HepG2 (cell line): ENCODE measurements at regions not wholly inside any gene's neighbourhood (a gene's known extent, or its start where the extent isn't known, plus 50 kb on each side); places are given as distances from the start of the nearest gene placed in this dataset.
A peak's percentile ranks its signal among the peaks of the same experiment; 100 is the strongest.

Source experiments
- ATAC-seq: fragments of 200-7000 bp; cut with Tn5 transposase; 3 replicates; pipeline ENCODE4 v1.9.1; 2020; ENCODE audit warnings: mild to moderate bottlenecking, moderate library complexity
- BruUV-seq: library from RNA; stranded (reverse); fragments of 400-500 nt; replicated peaks from 2 replicates; lab custom pipeline; 2021; lab: Mats Ljungman, UMichigan
- CTCF ChIA-PET: fragments of 300-600 bp; formaldehyde crosslinking; extraction: SDS; loops from one replicate; lab custom pipeline; 2021; ENCODE audit warnings: low total read pairs, inconsistent platforms, low intra/inter-chr PET ratio; lab: Yijun Ruan, JAX
- POLR2A ChIA-PET: fragments of 350-600 bp; sonication (Branson Sonifier 250); formaldehyde crosslinking; loops from one replicate; lab custom pipeline; 2020; ENCODE audit warnings: antibody characterized with exemption, inconsistent platforms; lab: Yijun Ruan, JAX
- DNase-seq: peaks from one replicate; pipeline ENCODE4 v3.0.0-alpha.2; 2015; ENCODE audit warnings: low spot score
- FAIRE-seq: peaks from 3 replicates; lab custom pipeline; 2011; peaks lifted over from hg19 to GRCh38; lab: Jason Lieb, UNC
- H2AFZ ChIP-seq: one replicate; pipeline ENCODE4 v1.6.1; 2011; ENCODE audit warnings: low read length, inconsistent platforms
- H3K27ac ChIP-seq: fragments of 300-600 bp; 3 replicates; pipeline ENCODE4 v1.8.0; 2011; ENCODE audit warnings: mixed run types, mild to moderate bottlenecking, mixed read lengths, low read length, inconsistent platforms; ENCODE audit not compliant: insufficient read depth; ENCODE audit errors: extremely low read length
- H3K27me3 ChIP-seq, 2 experiments: fragments of 200-600 bp in 1 of 2; 2 replicates in 1 of 2; 3 replicates in 1 of 2; pipeline versions ENCODE4 v1.6.0 to v1.8.0; 2011; ENCODE audit warnings: low read length in 2 of 2, mild to moderate bottlenecking in 2 of 2, moderate library complexity in 2 of 2, inconsistent platforms in 1 of 2; ENCODE audit not compliant: insufficient read depth in 2 of 2, control insufficient read depth in 1 of 2
- H3K36me3 ChIP-seq, 2 experiments: fragments of 200-600 bp in 1 of 2; replicated peaks in 1 of 2; 2 replicates in 1 of 2; 3 replicates in 1 of 2; pipeline versions ENCODE4 v1.5.1 to v1.8.0; 2011; ENCODE audit warnings: low read length in 2 of 2, inconsistent platforms in 1 of 2; ENCODE audit not compliant: insufficient read depth in 2 of 2, control insufficient read depth in 1 of 2
- H3K4me1 ChIP-seq: 2 replicates; pipeline ENCODE4 v1.5.1; 2012; ENCODE audit warnings: low read length, inconsistent platforms; ENCODE audit not compliant: insufficient read depth
- H3K4me2 ChIP-seq: 2 replicates; pipeline ENCODE4 v1.6.0; 2011; ENCODE audit warnings: low read depth, low read length, inconsistent platforms
- H3K4me3 ChIP-seq, 3 experiments: fragments of 200-600 bp in 1 of 3; sonication (generic), shearing (Covaris generic) in 1 of 3; replicated peaks in 1 of 3; 2 replicates each; pipeline ENCODE4 v1.5.1; 2011 to 2016; ENCODE audit warnings: low read length in 3 of 3, inconsistent platforms in 2 of 3, low read depth in 2 of 3, mild to moderate bottlenecking in 2 of 3, control low read depth in 1 of 3, mixed read lengths in 1 of 3; ENCODE audit not compliant: insufficient read depth in 1 of 3
- H3K79me2 ChIP-seq: one replicate; pipeline ENCODE4 v1.6.1; 2011; ENCODE audit warnings: low read length, inconsistent platforms; ENCODE audit not compliant: insufficient read depth
- H3K9ac ChIP-seq: 2 replicates; pipeline ENCODE4 v1.6.0; 2011; ENCODE audit warnings: mild to moderate bottlenecking, low read depth, low read length, inconsistent platforms; ENCODE audit not compliant: insufficient read depth
- H3K9me3 ChIP-seq: 2 replicates; pipeline ENCODE4 v1.5.1; 2012; ENCODE audit warnings: mild to moderate bottlenecking, low read length
- H4K20me1 ChIP-seq: 2 replicates; pipeline ENCODE4 v1.6.0; 2011; ENCODE audit warnings: inconsistent platforms, mild to moderate bottlenecking, low read length, moderate library complexity; ENCODE audit not compliant: insufficient read depth
- CEBPB ChIP-seq: IDR thresholded peaks from 2 replicates; pipeline ENCODE4 v1.6.1; 2011; ENCODE audit warnings: low read depth, low read length, improper control_type of control experiment, borderline replicate concordance
- CEBPG ChIP-seq: IDR thresholded peaks from 2 replicates; pipeline ENCODE4 v1.6.1; 2016
- HNF1A ChIP-seq, 2 experiments: sonication (generic) in 1 of 2; formaldehyde crosslinking in 1 of 2; IDR thresholded peaks; 2 replicates each; pipeline versions ENCODE4 v1.4.0 to v1.6.1; 2016 to 2020; ENCODE audit warnings: borderline replicate concordance in 1 of 2, low read depth in 1 of 2, mild to moderate bottlenecking in 1 of 2, missing genetic modification reagents in 1 of 2
- KAT7 ChIP-seq: IDR thresholded peaks from 2 replicates; pipeline ENCODE4 v1.6.1; 2018; ENCODE audit warnings: borderline replicate concordance, missing compliant biosample characterization
- NFYB ChIP-seq: sonication (generic); formaldehyde crosslinking; IDR thresholded peaks from 2 replicates; pipeline ENCODE4 v1.4.0; 2020; ENCODE audit warnings: missing genetic modification reagents
- NFYC ChIP-seq: IDR thresholded peaks from 2 replicates; pipeline ENCODE4 v1.6.1; 2016; ENCODE audit warnings: missing genetic modification reagents, missing compliant biosample characterization
- PHF21A ChIP-seq: sonication (generic); formaldehyde crosslinking; IDR thresholded peaks from 2 replicates; pipeline ENCODE4 v1.5.0; 2020; ENCODE audit warnings: mild to moderate bottlenecking, missing genetic modification reagents
- PRDM4 ChIP-seq: sonication (generic); formaldehyde crosslinking; IDR thresholded peaks from 2 replicates; pipeline ENCODE4 v1.9.0; 2021; ENCODE audit warnings: missing genetic modification reagents, borderline replicate concordance
- RFX1 ChIP-seq: fragments of 450-650 bp; IDR thresholded peaks from 2 replicates; pipeline ENCODE4 v1.6.1; 2017
- TBP ChIP-seq: sonication (generic); formaldehyde crosslinking; IDR thresholded peaks from 2 replicates; pipeline ENCODE4 v1.5.0; 2020; ENCODE audit warnings: missing genetic modification reagents
- TCF7L2 ChIP-seq: IDR thresholded peaks from 2 replicates; pipeline ENCODE4 v1.6.1; 2011; ENCODE audit warnings: mild to moderate bottlenecking, low read depth, low read length, moderate library complexity
- TRIM24 ChIP-seq: sonication (generic); formaldehyde crosslinking; IDR thresholded peaks from 2 replicates; pipeline ENCODE4 v1.8.0; 2022; ENCODE audit warnings: mild to moderate bottlenecking, missing genetic modification reagents
- YEATS2 ChIP-seq: sonication (generic); formaldehyde crosslinking; IDR thresholded peaks from 2 replicates; pipeline ENCODE4 v1.4.0; 2020; ENCODE audit warnings: missing genetic modification reagents, borderline replicate concordance
- ZNF552 ChIP-seq: sonication (generic); formaldehyde crosslinking; IDR thresholded peaks from 2 replicates; pipeline ENCODE4 v1.9.0; 2022; ENCODE audit warnings: missing genetic modification reagents, mild to moderate bottlenecking, borderline replicate concordance
- ZNF761 ChIP-seq: sonication (generic); formaldehyde crosslinking; conservative IDR thresholded peaks from 2 replicates; pipeline ENCODE4 v1.4.0; 2020; ENCODE audit warnings: mild to moderate bottlenecking, missing genetic modification reagents
- WGBS: methylation state at CpG from one replicate; pipeline ENCODE4 v1.1.6; 2017; ENCODE audit warnings: low lambda C conversion rate; 5-methylcytosine and 5-hydroxymethylcytosine counted together
- in situ Hi-C: cut with HindIII; loops from 2 replicates; pipeline ENCODE4 v1.10.0; 2017; ENCODE audit warnings: low pct_unique_long_range_greater_than_20kb; ENCODE audit not compliant: extremely low pct_ligation_motif_present
- intact Hi-C: fragments of 100-400 bp; cut with micrococcal nuclease; formaldehyde crosslinking; loops from one replicate; pipeline ENCODE4 v1.10.0; 2022; ENCODE audit not compliant: unreplicated experiment
- TF ChIP-seq, protein P1 (sequence below): IDR thresholded peaks from 2 replicates; pipeline ENCODE4 v1.6.1; 2012; ENCODE audit warnings: low read depth, low read length, improper control_type of control experiment

DNA sequence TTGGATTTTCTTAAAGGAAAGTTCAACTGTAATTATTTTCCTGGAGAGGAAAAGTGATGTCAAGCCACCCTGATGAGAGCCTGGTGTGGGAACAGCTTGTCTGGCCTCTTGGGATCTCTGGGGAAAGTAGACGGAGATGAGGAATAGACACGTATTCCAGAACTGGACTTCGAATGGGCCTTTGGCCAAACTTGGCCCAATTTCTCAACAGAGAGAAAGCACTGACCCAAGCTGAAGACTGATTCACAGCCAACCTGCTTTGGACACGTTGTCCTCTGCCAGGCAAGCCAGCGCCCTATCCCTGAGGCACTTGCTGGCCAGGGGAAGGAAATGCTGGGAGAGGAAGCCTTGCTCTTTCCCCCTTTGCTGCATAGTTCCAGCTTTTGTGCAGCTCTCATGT is 70.8 kb upstream of the CTAGE1 start (continued):
- TF ChIP-seq PRDM4 = no peak
- TF ChIP-seq ZNF552 (CRISPR knock-in tag) = no peak
- no peak for TF ChIP-seq YEATS2 (CRISPR knock-in tag)
- no peak for TF ChIP-seq ZNF761 (CRISPR knock-in tag)
- TF ChIP-seq TBP (CRISPR knock-in tag) = no peak
- TF ChIP-seq KAT7 (CRISPR knock-in tag) = no peak
- no peak for TF ChIP-seq TRIM24
- no peak for TF ChIP-seq PHF21A (CRISPR knock-in tag)

- DNase-seq (peak; percentile 63), FAIRE-seq (peak; percentile 37), ATAC-seq (peak; percentile 91)
- BruUV-seq = no TSS peak
- H3K4me2 ChIP-seq = peak overlapping the region; percentile 57
- no peaks in the 10 kb centered on the region for H4K20me1 ChIP-seq
- H3K79me2 ChIP-seq = no peaks in the 10 kb centered on the region
- H2AFZ ChIP-seq = no peak overlapping the region
- no peak overlapping the region; a peak in 1 of 6 replicates for H3K4me3 ChIP-seq
- H3K9ac ChIP-seq = no peak overlapping the region
- peak overlapping the region; percentile 71 for H3K27ac ChIP-seq
- intact Hi-C loops (loop anchor here (5.0 kb wide), 1 partner anchor 73 kb away; no protein-coding TSS in a partner anchor), in situ Hi-C loops (no loop called here)
- H3K4me1 ChIP-seq = peaks cover 40% of the 10 kb centered on the region
- ChIA-PET CTCF (no interaction called here), POLR2A (no interaction called here)
- no peaks in the 10 kb centered on the region for H3K27me3 ChIP-seq
- H3K36me3 ChIP-seq = no peaks in the 10 kb centered on the region
- WGBS = 0% methylated on average over 1 of the region's 1 CpG
- H3K9me3 ChIP-seq = no peaks in the 10 kb centered on the region
- TF ChIP-seq RFX1 (peak; percentile 61; the same call in 1 of the 2 replicates), NFYB (CRISPR knock-in tag) (peak; percentile 51; the same call in 1 of the 2 replicates), CEBPB (peak; percentile 21; the same call in 1 of the 2 replicates), CEBPG (CRISPR knock-in tag) (0 out of 2 replicates have a peak, but pooled peaks have one; percentile 16), HNF1A (IDR thresholded peaks at IDR 0.05; ENCODE audit: low read depth) (peak; percentile 86), HNF1A (CRISPR knock-in tag; IDR thresholded peaks at IDR 0.05; ENCODE audit: borderline replicate concordance) (no peak), NFYC (CRISPR knock-in tag) (peak; percentile 55; the same call in 1 of the 2 replicates), TCF7L2 (no peak)
- TF ChIP-seq, protein P1, sequence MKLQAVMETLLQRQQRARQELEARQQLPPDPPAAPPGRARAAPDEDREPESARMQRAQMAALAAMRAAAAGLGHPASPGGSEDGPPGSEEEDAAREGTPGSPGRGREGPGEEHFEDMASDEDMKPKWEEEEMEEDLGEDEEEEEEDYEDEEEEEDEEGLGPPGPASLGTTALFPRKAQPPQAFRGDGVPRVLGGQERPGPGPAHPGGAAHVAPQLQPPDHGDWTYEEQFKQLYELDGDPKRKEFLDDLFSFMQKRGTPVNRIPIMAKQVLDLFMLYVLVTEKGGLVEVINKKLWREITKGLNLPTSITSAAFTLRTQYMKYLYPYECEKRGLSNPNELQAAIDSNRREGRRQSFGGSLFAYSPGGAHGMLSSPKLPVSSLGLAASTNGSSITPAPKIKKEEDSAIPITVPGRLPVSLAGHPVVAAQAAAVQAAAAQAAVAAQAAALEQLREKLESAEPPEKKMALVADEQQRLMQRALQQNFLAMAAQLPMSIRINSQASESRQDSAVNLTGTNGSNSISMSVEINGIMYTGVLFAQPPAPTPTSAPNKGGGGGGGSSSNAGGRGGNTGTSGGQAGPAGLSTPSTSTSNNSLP = 0 out of 2 replicates have a peak, but pooled peaks have one; percentile 8
These were observed 72.0 kb upstream of the CTAGE1 start for GRCh38 chr18:22489704-22490103.
